ENCODE measurements at regions not wholly inside any gene's neighbourhood (a gene's known extent, or its start where the extent isn't known, plus 50 kb on each side); places are given as distances from the start of the nearest gene placed in this dataset.

GRCh38 chr10:131591936-131592335 lies 280.4 kb upstream of the TCERG1L start:
- Histone ChIP-seq H3K4me1 (ENCODE audit: control insufficient read depth, extremely low read depth, insufficient read depth, low read length) (no peaks in the 10 kb centered on the region), H3K27me3 (ENCODE audit: control insufficient read depth in 2 of 2, insufficient read depth in 2 of 2, low read length in 2 of 2) (no peaks in the 10 kb centered on the region), H3K9me3 (replicated peaks; ENCODE audit: control insufficient read depth, insufficient read depth, low read length) (peaks cover 6% of the 10 kb centered on the region), H3K27ac (ENCODE audit: insufficient read depth, low read depth, low read length) (no peak overlapping the region), H3K4me3 (replicated peaks in 1 of 3; ENCODE audit: insufficient read depth in 1 of 3, low read depth in 1 of 3, low read length in 3 of 3) (no peak overlapping the region), H3K9me1 (replicated peaks; ENCODE audit: control insufficient read depth, extremely low read depth, insufficient read depth, low read length) (no peaks in the 10 kb centered on the region), H4K20me1 (replicated peaks; ENCODE audit: control insufficient read depth, extremely low read depth, insufficient read depth, low read length) (no peaks in the 10 kb centered on the region), H3K36me3 (ENCODE audit: control insufficient read depth in 2 of 2, extremely low read depth in 1 of 2, insufficient read depth in 2 of 2, low read length in 2 of 2) (no peaks in the 10 kb centered on the region), H3K79me2 (ENCODE audit: control insufficient read depth, insufficient read depth, low read length) (no peaks in the 10 kb centered on the region), H3K9ac (replicated peaks; ENCODE audit: extremely low read depth, insufficient read depth, low read length) (no peak overlapping the region), H3K4me2 (ENCODE audit: insufficient read depth, low read length) (no peak overlapping the region), H2AFZ (ENCODE audit: low read depth, low read length) (no peak overlapping the region)
- ChIA-PET POLR2A (no interaction called here), CTCF (no interaction called here)
- no peak for FAIRE-seq
- dilution Hi-C loops (cut with MboI; ENCODE audit: extremely low pct_ligation_motif_present, low sequenced_read_pairs) (no loop called here), intact Hi-C loops (cut with micrococcal nuclease) (no loop called here)
- no peak for DNase-seq (ENCODE audit: low read depth, low spot score)
- TF ChIP-seq GATA2 (IDR thresholded peaks at IDR 0.05; ENCODE audit: insufficient read depth, insufficient read length, low read depth, low read length) (no peak), MYC (IDR thresholded peaks at IDR 0.05; ENCODE audit: low read depth, low read length) (no peak), FOS (IDR thresholded peaks at IDR 0.05; ENCODE audit: borderline replicate concordance, insufficient read depth, low read length) (no peak), POLR2AphosphoS5 (IDR thresholded peaks at IDR 0.05; ENCODE audit: insufficient read depth, low read depth, low read length) (no peak), POLR2A (IDR thresholded peaks at IDR 0.05; ENCODE audit: low read depth, low read length) (no peak), CTCF (IDR thresholded peaks at IDR 0.05; ENCODE audit: extremely low read depth in 1 of 2, insufficient read depth in 1 of 2, low read depth in 1 of 2, low read length in 2 of 2) (no peak), EZH2 (IDR thresholded peaks at IDR 0.05; ENCODE audit: borderline replicate concordance, low read depth, low read length, severe bottlenecking) (no peak), JUN (IDR thresholded peaks at IDR 0.05; ENCODE audit: borderline replicate concordance, insufficient read depth, insufficient read length, low read depth) (no peak)
- TF ChIP-seq, protein P1, sequence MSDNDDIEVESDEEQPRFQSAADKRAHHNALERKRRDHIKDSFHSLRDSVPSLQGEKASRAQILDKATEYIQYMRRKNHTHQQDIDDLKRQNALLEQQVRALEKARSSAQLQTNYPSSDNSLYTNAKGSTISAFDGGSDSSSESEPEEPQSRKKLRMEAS (IDR thresholded peaks at IDR 0.05; ENCODE audit: insufficient read depth, insufficient read length): no peak
- BruUV-seq (replicated peaks): no TSS peak
